ENCODE measurements at regions not wholly inside any gene's neighbourhood (a gene's known extent, or its start where the extent isn't known, plus 50 kb on each side); places are given as distances from the start of the nearest gene placed in this dataset.

DNA sequence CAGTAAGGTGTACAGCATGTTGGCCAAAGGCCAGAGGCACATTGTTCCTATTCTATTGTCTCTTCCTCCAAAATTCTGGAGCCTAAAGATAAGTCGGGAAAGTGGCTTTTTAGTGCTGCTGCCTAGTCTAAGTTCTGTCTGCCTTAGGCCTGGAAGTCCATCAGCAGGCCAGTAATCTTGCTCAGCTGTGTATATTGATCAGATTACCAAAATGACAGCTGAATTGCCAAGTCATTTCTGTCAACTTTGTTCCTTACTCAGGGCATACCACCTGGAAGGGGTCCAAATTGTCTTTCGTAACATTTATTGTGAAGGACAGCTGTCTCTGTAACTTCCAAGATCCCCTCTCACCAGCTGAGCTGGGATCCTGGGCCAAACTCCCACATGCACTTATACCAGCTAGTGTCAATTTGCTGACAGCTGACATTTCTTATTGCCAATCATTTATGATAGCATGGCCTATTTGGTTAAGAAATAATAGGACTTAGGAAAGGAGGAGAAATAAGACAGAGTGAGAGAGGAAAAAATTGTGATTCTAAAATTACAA, 116.8 kb upstream of the FSHR start (continued):
- TF ChIP-seq, protein P1, sequence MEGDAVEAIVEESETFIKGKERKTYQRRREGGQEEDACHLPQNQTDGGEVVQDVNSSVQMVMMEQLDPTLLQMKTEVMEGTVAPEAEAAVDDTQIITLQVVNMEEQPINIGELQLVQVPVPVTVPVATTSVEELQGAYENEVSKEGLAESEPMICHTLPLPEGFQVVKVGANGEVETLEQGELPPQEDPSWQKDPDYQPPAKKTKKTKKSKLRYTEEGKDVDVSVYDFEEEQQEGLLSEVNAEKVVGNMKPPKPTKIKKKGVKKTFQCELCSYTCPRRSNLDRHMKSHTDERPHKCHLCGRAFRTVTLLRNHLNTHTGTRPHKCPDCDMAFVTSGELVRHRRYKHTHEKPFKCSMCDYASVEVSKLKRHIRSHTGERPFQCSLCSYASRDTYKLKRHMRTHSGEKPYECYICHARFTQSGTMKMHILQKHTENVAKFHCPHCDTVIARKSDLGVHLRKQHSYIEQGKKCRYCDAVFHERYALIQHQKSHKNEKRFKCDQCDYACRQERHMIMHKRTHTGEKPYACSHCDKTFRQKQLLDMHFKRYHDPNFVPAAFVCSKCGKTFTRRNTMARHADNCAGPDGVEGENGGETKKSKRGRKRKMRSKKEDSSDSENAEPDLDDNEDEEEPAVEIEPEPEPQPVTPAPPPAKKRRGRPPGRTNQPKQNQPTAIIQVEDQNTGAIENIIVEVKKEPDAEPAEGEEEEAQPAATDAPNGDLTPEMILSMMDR (IDR thresholded peaks at IDR 0.05 in 2 of 3, conservative IDR thresholded peaks at IDR 0.05 in 1 of 3; ENCODE audit: borderline replicate concordance in 1 of 3, insufficient read depth in 1 of 3, low read depth in 2 of 3, low read length in 2 of 3): no peak
- TF ChIP-seq ZNF274 (IDR thresholded peaks at IDR 0.05; ENCODE audit: low read depth, low read length) (no peak), SP1 (IDR thresholded peaks at IDR 0.05; ENCODE audit: low read depth) (no peak)
- TF ChIP-seq, protein P2, sequence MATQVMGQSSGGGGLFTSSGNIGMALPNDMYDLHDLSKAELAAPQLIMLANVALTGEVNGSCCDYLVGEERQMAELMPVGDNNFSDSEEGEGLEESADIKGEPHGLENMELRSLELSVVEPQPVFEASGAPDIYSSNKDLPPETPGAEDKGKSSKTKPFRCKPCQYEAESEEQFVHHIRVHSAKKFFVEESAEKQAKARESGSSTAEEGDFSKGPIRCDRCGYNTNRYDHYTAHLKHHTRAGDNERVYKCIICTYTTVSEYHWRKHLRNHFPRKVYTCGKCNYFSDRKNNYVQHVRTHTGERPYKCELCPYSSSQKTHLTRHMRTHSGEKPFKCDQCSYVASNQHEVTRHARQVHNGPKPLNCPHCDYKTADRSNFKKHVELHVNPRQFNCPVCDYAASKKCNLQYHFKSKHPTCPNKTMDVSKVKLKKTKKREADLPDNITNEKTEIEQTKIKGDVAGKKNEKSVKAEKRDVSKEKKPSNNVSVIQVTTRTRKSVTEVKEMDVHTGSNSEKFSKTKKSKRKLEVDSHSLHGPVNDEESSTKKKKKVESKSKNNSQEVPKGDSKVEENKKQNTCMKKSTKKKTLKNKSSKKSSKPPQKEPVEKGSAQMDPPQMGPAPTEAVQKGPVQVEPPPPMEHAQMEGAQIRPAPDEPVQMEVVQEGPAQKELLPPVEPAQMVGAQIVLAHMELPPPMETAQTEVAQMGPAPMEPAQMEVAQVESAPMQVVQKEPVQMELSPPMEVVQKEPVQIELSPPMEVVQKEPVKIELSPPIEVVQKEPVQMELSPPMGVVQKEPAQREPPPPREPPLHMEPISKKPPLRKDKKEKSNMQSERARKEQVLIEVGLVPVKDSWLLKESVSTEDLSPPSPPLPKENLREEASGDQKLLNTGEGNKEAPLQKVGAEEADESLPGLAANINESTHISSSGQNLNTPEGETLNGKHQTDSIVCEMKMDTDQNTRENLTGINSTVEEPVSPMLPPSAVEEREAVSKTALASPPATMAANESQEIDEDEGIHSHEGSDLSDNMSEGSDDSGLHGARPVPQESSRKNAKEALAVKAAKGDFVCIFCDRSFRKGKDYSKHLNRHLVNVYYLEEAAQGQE (IDR thresholded peaks at IDR 0.05; ENCODE audit: low read depth): no peak

DNA sequence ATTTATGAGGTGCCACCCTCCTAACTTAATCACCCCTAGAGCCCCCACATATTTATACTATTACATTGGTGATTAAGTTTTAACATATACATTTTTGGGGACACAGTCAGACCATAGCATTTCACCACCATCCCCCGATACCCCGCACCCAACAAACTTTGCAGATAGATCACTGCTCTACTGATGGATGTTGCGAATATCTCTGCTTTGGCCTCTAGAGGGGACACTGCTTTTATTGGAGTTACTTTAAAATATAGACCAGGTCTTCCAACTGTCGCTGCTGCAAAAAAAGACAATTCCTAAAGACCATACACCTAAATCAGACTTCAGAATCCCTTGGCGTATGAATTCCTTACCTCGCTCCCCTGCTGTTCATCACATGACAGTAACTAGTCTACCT, 115.8 kb upstream of the FSHR start:
- ATAC-seq: no peak

More for the DNA sequence above, 115.8 kb upstream of the FSHR start:
- DNase-seq (ENCODE audit: low read depth, low spot score): no peak
- no TSS peak for BruUV-seq (replicated peaks)
- ChIA-PET RAD21 (ENCODE audit: low non-redundant PET in 1 of 2, low total read pairs in 2 of 2, uncharacterized antibody in 2 of 2, unreplicated experiment in 2 of 2) (no interaction called here), POLR2A (no interaction called here), CTCF (no interaction called here)
- TF ChIP-seq TCF7L2 (IDR thresholded peaks at IDR 0.05; ENCODE audit: borderline replicate concordance, extremely low read depth, insufficient read depth, insufficient read length) (no peak), SRF (IDR thresholded peaks at IDR 0.05; ENCODE audit: low read depth) (no peak), ELF1 (IDR thresholded peaks at IDR 0.05; ENCODE audit: borderline replicate concordance, low read depth) (no peak), EZH2 (IDR thresholded peaks at IDR 0.05) (no peak)
- TF ChIP-seq, protein P1 (IDR thresholded peaks at IDR 0.05 in 2 of 3, conservative IDR thresholded peaks at IDR 0.05 in 1 of 3; ENCODE audit: borderline replicate concordance in 1 of 3, insufficient read depth in 1 of 3, low read depth in 2 of 3, low read length in 2 of 3): no peak
- TF ChIP-seq, protein P3, sequence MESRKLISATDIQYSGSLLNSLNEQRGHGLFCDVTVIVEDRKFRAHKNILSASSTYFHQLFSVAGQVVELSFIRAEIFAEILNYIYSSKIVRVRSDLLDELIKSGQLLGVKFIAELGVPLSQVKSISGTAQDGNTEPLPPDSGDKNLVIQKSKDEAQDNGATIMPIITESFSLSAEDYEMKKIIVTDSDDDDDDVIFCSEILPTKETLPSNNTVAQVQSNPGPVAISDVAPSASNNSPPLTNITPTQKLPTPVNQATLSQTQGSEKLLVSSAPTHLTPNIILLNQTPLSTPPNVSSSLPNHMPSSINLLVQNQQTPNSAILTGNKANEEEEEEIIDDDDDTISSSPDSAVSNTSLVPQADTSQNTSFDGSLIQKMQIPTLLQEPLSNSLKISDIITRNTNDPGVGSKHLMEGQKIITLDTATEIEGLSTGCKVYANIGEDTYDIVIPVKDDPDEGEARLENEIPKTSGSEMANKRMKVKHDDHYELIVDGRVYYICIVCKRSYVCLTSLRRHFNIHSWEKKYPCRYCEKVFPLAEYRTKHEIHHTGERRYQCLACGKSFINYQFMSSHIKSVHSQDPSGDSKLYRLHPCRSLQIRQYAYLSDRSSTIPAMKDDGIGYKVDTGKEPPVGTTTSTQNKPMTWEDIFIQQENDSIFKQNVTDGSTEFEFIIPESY (IDR thresholded peaks at IDR 0.05; ENCODE audit: extremely low read depth, insufficient replicate concordance, low read length): no peak
- TF ChIP-seq, protein P4, sequence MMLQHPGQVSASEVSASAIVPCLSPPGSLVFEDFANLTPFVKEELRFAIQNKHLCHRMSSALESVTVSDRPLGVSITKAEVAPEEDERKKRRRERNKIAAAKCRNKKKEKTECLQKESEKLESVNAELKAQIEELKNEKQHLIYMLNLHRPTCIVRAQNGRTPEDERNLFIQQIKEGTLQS (IDR thresholded peaks at IDR 0.05): no peak
- intact Hi-C loops (cut with micrococcal nuclease): no loop called here
- Histone ChIP-seq H3K27ac (ENCODE audit: low read depth, low read length) (no peak overlapping the region), H4K20me1 (ENCODE audit: insufficient read depth) (no peaks in the 10 kb centered on the region), H3K4me1 (ENCODE audit: control insufficient read depth in 1 of 2, insufficient read depth in 2 of 2, low read length in 2 of 2) (no peaks in the 10 kb centered on the region), H3K36me3 (ENCODE audit: control insufficient read depth in 1 of 2, insufficient read depth in 2 of 2, low read length in 2 of 2) (no peaks in the 10 kb centered on the region), H3K79me2 (ENCODE audit: insufficient read depth, low read length) (no peaks in the 10 kb centered on the region), H3K9ac (ENCODE audit: low read length) (no peak overlapping the region), H3K27me3 (ENCODE audit: insufficient read depth, low read length) (no peaks in the 10 kb centered on the region), H3K4me3 (replicated peaks in 1 of 2; ENCODE audit: low read depth in 1 of 2, low read length in 2 of 2) (no peak overlapping the region), H3K4me2 (ENCODE audit: low read length) (no peak overlapping the region), H2AFZ (ENCODE audit: low read depth, low read length, poor library complexity, severe bottlenecking) (no peak overlapping the region), H3K9me3 (ENCODE audit: control insufficient read depth in 1 of 2, insufficient read depth in 1 of 2, low read depth in 1 of 2, low read length in 2 of 2) (no peaks in the 10 kb centered on the region; a peak in 1 of 4 replicates), H3K9me2 (ENCODE audit: insufficient read depth) (no peaks in the 10 kb centered on the region)
